ENCODE measurements at regions not wholly inside any gene's neighbourhood (a gene's known extent, or its start where the extent isn't known, plus 50 kb on each side); places are given as distances from the start of the nearest gene placed in this dataset.

DNA sequence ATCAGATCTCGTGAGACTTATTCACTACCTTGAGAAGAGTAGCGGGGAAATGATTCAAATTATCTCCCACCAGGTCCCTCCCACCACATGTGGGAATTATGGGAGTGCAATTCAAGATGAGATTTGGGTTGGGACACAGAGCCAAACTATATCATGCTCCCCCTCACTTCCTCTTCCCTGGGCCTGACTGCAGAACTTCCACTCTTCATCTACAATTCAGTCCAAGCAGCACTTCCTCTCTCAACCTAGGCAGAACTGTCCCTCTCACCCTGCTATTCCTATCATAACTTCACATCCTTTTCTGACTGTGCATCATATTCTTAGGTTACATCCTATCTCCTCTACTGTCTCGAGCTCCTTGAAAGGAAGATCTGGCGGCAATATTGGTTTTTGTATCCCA is 184.0 kb upstream of the HDDC2 start:
- TF ChIP-seq, protein P1, sequence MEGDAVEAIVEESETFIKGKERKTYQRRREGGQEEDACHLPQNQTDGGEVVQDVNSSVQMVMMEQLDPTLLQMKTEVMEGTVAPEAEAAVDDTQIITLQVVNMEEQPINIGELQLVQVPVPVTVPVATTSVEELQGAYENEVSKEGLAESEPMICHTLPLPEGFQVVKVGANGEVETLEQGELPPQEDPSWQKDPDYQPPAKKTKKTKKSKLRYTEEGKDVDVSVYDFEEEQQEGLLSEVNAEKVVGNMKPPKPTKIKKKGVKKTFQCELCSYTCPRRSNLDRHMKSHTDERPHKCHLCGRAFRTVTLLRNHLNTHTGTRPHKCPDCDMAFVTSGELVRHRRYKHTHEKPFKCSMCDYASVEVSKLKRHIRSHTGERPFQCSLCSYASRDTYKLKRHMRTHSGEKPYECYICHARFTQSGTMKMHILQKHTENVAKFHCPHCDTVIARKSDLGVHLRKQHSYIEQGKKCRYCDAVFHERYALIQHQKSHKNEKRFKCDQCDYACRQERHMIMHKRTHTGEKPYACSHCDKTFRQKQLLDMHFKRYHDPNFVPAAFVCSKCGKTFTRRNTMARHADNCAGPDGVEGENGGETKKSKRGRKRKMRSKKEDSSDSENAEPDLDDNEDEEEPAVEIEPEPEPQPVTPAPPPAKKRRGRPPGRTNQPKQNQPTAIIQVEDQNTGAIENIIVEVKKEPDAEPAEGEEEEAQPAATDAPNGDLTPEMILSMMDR (conservative IDR thresholded peaks at IDR 0.05): no peak
- no peak for TF ChIP-seq ZFX (IDR thresholded peaks at IDR 0.05)

All from C4-2B (cell line).